ENCODE measurements at regions not wholly inside any gene's neighbourhood (a gene's known extent, or its start where the extent isn't known, plus 50 kb on each side); places are given as distances from the start of the nearest gene placed in this dataset.
"Not testable (repeated sequence)": the region's sequence is repeated elsewhere in the genome, so short reads cannot be mapped to it uniquely, and the experiment has no call there.

DNA sequence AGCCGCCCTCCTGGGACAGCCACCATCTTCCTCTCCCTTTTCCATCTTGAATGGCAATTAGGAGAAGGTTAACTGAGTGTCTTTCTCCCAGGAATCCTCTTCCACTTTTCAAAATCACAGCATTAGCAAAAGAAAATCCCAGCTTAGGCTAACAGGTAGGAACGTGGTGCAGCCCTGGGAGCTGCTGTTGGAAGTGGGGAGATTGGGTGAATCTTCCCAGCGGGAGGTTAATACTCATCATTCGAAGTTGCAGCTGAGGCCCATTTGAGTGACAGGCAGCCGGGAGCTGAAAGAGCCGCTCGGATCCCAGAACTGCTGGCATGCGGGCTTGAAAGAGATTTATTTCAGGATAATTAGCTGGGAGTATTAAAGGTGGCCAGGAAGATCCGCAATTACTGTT is 306.0 kb downstream of the BCL11A start:
- DNase-seq (ENCODE audit: low read depth), result no peak

DNA sequence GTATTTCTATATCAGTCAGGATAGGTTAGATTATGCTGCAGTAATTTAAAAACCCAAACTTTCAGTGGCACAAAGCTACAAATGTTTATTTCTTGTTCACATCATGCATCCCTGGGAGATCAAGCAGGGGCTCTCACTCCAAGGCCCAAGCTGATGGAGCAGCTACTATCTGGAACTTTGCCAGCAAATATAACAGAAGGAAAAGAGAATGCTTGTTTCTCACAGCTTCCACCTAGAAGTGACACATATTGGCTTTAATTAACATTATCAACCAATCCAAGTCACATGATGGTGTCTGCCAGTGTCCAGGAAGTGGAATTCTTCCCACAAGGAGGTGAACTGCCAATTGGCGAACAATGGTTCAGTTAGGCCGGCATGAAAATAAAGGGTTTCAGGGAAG is 306.9 kb downstream of the BCL11A start:
- DNase-seq (ENCODE audit: low read depth), result no peak

DNA sequence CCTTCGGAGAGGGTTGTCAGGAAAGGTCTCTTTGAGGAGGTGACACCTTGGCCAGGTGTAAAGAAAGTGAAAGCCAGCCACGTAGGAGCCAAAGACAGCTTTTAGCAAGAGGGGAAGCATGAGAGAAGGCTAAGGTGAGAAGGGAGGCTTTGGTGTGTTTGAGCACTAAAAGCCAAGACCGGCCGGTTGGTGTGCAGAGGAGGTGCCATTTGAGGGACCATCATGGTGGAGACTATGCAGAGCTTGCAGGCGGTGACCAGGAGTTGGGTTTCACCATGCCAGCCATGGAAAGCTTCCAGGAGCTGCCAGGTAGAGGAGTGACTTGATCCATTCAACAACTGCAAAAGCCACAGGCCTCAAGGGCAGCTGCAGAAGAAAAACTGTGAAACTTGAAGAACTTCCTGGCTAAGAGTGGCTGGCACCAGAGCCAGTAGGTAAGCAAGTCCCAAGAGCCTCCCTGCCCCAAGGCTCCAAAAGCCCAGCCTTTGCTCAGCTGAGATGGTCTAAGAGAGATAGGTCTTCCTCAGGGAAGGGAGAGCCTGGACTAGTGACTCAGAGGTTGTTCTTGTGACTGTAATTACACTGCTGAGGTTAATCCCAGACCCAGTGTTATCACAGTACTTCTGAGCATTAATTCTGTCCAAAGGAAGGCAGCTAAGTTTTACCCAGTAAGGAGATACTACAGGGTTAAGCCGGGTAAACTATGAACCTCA is 319.0 kb downstream of the BCL11A start:
- DNase-seq (ENCODE audit: low read depth), result no peak

DNA sequence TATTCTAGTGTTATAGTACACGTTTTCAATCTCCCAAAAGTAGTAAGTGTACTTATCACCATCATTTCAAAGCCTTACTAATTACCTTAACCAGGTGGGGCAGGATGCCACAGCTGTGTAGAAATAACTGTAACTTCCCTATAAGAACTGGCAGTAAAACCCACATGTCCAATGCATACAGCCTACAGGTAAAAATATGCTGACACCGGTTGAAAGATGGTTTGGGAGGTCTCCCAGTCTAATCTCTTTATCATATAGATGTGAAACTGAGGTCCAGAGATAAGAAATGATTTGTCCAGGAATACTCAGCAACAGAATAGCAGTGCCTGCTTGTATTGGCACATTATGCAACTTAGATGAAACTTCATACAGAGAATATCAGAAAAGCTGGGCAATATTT is 322.9 kb downstream of the BCL11A start:
- DNase-seq (ENCODE audit: low read depth), result no peak

DNA sequence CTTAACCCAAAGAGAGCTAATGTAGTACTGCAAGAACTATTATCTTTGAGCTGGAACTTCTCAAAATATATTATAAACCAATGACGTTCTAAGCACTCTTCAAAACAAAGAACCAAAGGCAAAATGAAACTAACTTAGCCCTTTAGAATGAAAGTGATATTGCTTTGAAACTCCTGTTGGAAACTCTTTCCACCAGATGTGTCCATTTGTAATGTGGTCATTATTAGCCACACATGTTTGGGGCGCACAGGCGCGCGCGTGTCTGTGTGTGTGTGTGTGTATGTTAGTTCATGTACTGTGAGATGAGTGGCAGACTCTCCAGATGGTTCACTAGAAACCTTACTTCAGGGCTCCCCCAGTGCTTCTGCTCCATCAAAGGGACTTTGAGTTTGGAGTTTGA is 323.4 kb downstream of the BCL11A start:
- DNase-seq (ENCODE audit: low read depth), result no peak

DNA sequence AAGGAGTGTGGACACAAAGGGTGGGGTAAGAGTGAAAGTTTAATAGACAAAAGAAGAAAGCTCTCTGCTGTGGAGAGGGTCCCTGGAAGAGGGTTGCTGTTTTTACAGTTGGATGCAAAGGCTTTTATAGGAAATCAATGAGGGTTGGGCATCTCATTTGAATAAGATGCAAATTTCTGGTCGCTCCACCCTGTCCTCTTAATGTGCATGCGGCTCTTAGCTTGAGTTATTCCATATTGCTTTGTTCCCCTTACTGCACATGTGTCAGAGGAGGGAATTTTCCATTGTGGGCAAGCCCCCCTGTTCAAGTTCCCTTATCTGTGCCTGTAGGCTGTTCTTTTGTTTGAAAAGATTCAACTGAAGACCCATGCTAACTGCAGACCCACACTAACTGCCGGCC is 326.5 kb downstream of the BCL11A start:
- DNase-seq (ENCODE audit: low read depth), result no peak

DNA sequence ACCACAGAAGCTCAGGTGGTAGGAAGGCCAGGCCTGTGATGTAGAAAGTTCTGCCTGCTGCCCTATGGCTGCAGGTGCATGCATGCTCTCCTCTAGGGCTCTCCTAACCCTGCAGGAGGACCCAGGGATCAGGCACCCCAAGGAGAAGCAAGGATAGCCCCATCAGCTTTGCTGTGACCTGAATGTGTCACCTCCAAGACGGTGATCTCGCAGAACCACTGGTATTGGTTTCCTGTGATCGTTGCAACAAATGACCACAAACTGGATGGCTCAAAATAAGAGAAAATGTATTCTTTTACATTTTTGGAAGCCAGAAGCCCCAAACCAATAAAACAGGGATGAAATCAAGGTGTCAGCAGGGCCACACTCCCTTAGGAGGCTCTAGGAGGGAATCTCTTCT is 327.3 kb downstream of the BCL11A start:
- no peak for DNase-seq (ENCODE audit: low read depth)

DNA sequence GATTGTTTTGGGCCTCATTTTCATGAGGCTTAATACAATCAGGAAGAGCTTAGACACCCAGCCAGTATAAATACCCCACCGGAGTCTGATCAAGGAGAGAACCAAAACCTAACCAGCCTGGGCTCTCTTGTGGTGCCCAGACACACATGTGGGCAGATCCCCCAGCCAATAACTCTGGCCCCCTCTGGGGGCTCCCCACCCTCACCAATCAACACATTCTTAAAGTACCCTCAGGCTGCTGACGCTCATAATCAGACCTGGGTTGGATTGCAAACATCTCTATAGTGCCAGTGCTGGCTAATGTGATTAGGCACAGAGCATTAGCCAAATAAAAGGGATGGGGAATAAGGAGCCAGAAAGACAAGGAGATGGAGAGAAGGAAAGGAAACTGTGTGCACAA is 329.6 kb downstream of the BCL11A start:
- no peak for DNase-seq (ENCODE audit: low read depth)

DNA sequence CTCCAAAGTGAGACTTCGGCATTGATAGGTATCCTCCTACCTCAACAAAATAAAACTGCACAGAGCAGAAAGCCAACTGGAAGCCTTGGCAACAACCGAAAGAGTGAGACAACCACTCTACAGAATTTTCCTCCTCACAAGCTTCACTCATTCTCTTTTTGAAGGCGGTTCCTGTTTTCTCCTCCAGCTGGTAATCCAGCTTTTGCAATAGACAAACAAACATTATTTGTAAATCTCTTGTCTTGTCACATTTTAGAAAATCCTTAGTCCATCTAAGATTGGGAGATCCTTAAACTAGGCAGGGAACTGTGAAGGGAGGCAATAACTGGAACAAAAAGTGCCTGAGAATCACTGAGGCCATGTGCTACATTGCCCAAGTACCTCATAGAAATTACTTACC is 332.4 kb downstream of the BCL11A start:
- no peak for DNase-seq (ENCODE audit: low read depth)

DNA sequence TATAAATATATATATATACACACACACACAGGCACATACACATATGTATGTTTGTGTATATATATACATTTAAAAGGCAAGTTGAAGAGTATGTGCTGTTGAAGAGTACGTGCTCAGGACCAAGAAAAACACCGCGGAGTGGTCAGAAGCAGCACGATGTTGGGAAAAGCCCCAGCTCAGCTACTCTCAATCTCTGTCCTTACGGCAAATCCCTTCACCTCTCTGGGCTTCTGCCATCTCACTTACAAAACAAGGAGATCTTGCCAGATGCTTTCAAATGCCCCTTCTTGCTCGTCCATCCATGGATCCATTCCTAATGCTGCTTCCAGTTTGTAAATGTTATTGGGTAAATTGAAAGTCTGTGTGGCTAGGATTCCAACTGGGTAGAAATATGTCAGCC is 333.9 kb downstream of the BCL11A start:
- no peak for DNase-seq (ENCODE audit: low read depth)

DNA sequence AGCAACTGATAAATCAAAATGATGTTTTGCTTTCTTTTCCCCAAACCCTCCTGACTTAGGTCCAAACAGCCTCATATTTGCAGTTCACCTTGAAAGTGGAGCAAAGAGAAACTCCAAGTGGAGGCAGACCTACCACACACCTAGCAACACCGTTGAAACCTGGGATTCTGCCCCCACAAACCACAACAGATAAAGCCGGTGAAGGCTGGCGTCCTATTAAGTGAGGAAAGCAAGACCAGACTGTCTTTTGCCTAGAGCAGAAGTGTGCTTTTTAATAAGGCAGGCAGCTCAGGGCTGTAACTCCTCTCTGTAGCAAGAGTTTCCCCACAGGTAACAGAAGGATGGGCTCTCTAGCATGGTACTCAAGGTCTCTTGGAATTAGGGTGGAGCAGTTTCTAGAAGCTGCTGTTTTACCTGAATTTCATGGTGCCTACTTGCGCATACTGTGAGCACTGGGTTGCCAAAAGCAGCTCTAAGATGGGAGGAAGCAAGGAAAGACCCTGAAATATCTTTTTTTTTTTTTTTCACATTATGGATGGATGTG is 336.9 kb downstream of the BCL11A start:
- DNase-seq (ENCODE audit: low read depth), result no peak

DNA sequence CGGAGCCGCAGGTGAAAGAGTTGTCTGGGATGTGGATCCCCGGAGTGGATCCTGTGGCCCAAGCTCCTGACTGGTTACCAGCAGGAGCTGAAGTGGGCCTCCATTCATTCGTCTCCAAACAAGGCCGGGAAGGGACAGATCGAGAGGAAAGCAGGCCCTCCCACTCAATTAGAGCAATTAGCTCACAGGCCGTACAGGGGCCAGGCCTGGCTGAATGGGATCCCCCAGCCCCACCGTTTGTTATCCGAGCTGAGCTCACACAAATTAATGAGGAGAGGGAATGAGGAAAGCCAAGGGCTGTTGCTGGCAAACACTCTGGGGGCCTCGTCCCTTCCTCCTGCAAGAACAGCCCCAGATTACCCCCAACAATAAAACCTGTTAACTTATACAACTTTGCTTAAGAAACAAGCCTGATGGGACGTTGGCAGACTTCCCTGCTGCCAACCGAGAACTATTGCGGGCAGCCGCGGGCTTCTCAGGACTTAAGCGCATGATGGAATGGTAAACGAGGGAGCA is 338.0 kb downstream of the BCL11A start:
- DNase-seq (ENCODE audit: low read depth), result no peak

DNA sequence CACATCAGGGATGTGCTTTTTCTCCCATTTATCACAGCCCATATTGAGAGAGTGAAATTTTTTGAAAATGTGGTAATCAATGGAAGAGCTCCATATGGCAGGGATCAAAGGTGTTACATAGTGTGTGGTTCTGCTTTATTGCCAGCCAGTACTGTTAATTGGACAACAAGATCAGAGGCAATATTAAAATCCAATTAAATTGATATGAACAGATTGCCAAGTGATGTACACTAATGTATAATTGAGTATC is 338.9 kb downstream of the BCL11A start:
- DNase-seq (ENCODE audit: low read depth), result no peak

DNA sequence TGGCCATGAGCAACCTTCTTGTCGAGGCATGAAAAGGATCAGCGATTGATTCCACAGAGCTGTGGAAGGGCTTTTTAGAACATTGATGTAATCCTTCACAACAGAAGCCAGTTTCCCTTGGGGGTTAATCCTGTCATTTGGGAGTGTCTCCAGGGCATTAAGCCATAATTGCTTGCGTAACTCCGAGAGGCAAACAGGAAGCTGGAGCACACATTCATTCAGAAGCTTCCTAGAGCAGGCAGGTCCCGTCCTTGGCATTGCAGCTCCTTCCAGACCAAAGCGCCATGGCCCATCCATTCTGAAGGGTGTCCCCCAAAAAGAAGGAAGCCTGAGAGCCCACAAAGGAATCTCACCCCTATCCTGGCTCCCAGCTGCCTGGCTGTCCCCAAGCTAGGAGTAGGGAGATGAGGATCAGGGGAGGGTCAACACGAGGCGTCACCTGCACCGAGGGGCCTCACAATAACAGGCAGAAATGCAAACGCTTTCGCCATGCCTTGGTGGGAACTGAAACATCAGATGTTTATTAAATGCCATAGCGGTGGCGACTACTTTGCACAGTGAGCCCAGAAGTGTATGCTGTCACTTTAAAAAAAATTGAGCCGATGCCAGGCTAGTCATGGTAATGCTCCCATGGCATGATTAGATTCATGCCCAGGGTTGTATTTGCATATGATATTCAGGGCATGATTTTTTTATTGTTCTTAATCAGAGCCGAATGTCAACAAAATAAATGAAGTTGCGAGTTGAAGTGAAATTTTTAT is 339.4 kb downstream of the BCL11A start:
- DNase-seq (ENCODE audit: low read depth), result no peak

DNA sequence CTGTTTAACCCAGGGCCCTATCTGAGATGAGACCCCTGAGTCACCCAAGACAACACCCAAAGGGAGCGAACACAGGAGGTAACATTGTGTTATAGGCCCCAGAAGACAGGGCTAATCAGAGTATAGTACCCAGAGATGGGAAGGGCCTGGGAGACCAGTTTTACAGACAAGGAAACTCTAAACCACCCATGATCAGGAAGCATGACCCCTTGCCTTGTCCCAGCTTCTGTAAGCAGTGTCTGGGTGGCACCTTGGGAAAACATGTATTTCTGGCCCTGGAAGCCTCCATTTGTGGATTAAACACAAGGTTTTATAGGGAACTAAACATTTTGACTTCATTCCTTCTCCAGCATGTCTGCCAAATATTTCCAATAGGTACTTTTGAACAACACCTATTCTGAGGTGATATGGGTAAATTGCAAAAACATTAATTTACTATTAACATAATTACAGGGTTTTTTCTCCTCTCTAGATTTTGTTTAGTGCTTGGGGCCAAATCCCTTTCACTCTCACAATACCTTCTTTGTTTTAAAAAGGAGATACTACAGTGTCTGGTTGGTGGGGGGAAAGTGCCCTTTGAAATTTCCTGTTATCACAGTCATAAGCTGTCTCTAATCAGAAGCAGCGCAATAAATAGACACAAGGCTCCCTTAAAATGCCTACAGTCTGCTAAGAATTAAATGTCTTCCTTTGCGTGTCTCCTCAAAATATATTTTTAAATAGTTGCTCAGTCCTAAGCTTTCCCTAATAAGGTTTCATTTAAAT is 341.1 kb downstream of the BCL11A start:
- no peak for DNase-seq (ENCODE audit: low read depth)

DNA sequence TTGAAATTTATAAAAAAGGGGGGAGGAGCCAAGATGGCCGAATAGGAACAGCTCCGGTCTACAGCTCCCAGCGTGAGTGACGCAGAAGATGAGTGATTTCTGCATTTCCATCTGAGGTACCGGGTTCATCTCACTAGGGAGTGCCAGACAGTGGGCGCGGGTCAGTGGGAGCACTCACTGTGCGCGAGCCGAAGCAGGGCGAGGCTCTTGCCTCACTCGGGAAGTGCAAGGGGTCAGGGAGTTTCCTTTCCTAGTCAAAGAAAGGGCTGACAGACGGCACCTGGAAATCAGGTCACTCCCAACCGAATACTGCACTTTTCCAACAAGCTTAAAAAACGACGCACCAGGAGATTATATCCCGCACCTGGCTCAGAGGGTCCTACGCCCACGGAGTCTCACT is 364.4 kb downstream of the BCL11A start:
- not testable (repeated sequence) for DNase-seq (ENCODE audit: low read depth)

DNA sequence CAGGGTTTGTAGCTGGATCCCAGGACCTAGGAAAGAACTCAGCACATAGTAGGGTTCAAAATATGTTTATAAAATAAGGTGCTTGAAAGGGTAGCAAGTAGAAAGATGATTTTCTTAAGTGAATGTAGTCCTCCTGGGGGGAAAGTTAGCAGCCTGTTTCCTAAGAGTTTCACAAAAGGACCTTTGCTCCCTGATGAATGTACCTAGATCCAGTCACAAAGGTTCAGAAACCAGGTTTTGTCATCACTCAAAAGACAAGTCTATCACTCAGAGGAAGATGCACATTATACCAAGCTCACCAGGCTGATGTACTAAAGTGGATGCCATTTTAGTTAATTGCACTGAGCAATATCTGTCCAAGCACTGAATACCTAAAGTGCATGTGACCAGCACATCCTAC is 378.2 kb downstream of the BCL11A start:
- no peak for DNase-seq (ENCODE audit: low read depth)

DNA sequence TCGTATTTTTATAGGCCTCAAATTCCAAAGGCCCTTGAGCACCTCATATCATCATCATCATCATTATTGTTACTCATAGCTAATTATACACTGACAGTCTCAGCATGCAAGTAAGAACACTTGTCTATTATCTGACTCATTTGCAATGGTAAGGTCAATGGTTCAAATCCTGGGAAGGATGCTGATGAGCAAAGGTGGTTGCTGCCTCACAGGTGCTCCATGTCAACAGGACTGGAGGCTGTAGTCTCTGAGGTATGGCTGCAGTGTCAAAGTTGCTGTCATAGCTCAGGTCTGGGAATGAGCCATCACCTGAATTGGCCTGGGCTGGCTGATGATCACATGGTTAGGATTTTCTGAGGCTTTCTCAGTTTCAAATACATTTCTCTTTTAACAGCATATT is 379.3 kb downstream of the BCL11A start:
- DNase-seq (ENCODE audit: low read depth), result no peak

DNA sequence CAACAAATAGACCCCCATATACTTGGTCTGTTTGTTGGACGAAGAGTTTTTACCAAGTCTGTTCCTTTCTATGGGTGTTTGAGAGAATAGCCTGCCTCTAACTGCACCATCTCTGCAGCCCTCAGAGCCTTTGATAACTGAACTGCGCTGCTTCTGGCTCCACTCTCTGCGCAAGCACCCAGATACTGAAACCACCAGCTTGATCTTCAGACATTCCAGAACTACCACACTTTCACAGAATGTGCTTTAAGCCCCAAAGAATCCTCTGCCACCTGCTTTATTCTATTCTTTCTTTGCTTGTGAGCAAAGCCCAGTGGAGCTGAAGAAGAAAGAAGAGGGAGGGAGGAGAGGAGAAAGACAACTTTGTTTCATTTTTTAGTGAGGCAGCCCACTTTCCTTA is 380.7 kb downstream of the BCL11A start:
- DNase-seq (ENCODE audit: low read depth), result no peak

DNA sequence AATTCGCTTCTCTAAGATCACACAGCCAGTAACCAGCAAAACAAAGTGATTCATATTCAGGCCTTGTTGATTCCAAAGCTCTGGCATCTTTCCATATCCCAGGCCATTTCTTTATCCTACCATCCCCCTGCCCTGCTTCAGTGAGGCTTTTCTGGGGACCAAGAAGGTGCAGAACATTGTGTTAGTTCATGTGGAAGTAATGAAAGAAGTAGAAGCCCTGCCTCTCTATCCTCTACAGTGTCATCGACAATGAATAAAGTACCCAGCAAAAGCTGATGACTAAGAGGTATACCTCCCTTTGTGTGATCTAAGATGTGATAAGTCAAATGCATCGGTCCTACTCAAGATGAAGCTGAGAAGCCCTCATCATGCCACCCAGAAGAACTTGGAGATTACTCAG is 383.2 kb downstream of the BCL11A start:
- DNase-seq (ENCODE audit: low read depth), result no peak

DNA sequence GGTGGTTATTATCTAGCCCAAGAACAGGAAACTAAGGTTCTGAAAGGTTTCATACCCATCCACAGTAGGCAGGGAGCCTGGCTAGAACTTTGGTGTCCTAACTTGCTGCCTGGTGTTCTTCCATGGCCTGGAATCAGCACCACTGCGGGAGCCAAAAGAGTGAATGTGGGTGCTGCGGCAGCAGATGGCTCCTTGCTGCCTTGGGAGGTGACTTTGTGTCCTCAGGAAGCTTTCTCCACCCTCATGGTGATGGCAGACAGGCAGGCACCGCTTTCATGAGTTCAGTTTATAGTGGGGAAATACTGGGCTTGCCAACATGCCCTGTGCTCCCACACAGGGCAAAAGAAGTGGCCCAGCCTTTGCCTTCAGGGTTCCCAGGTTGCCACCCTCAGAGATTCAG is 385.2 kb downstream of the BCL11A start:
- no peak for DNase-seq (ENCODE audit: low read depth)

DNA sequence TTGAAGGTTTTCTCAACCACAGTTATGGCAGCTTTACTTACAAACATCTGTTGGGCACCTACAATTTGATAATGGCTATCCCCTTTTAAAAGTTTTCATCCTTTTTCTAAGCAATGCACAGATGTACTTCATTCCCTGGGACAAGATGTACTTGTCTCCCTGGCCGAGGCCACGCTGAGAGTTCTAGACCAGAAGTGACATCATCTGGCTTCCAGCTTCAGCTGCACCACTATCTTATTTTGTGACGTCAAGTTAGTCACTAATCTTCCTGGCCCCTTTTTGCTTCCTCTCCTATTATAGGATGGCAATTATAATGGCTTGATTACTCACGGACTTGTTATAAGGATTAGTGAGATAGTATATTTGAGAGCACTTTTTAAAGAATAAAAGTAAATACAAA is 386.4 kb downstream of the BCL11A start:
- DNase-seq (ENCODE audit: low read depth), result no peak

DNA sequence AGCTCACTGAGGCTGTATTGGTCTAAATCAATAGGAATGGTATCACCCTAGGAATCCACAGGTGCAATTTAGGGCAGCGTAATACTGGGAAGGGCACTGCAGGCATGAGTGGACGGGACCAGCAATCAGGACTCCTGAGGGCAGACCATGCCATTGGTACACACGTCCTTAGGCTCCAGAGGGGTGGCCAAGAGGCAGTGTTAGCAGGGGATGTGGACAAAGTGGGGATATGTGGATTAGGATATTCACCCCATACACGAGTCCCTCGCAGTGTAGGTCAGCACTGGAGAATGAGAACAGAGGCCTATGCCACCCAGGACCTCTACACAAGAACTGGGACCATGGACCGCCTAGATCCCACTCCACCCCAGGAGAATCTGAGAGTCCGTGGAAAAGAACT is 389.8 kb downstream of the BCL11A start:
- no peak for DNase-seq (ENCODE audit: low read depth)

All from stimulated activated CD8-positive, alpha-beta memory T cell treated with anti-CD3 and anti-CD28 coated beads, Interleukin-4, amount 100 ng/mL, for 24 hours (primary cell).